GM20000 (cell line): ENCODE measurements at regions not wholly inside any gene's neighbourhood (a gene's known extent, or its start where the extent isn't known, plus 50 kb on each side); places are given as distances from the start of the nearest gene placed in this dataset.
"Not testable (repeated sequence)": the region's sequence is repeated elsewhere in the genome, so short reads cannot be mapped to it uniquely, and the experiment has no call there.

Source experiments
- DNase-seq: peaks from one replicate; pipeline ENCODE4 v3.0.0; 2012; ENCODE audit warnings: low spot score
- TF ChIP-seq, protein P1 (sequence below): IDR thresholded peaks from 2 replicates; pipeline ENCODE4 v1.5.1; 2012; ENCODE audit warnings: mild to moderate bottlenecking, control low read depth; ENCODE audit errors: extremely low read depth, missing control alignments

DNA sequence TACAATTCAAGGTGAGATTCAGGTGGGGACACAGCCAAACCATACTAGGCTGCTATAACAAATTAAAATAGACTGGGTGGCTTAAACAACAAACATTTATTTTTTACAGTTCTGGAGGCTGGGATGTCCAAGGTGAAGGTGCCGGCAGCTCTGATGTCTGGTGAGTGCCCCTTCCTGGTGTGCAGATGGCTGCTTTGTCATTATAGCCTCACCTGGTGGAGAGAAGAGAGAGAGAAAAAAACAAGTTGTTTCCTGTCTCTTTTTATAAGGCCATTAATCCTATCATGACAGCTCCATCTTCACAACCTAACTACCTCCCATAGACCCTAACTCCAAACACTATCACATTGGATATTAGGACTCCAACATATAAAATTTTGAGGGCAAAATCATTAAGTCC lies 279.7 kb downstream of the ZIC1 start:
- no peak for DNase-seq
- TF ChIP-seq, protein P1, sequence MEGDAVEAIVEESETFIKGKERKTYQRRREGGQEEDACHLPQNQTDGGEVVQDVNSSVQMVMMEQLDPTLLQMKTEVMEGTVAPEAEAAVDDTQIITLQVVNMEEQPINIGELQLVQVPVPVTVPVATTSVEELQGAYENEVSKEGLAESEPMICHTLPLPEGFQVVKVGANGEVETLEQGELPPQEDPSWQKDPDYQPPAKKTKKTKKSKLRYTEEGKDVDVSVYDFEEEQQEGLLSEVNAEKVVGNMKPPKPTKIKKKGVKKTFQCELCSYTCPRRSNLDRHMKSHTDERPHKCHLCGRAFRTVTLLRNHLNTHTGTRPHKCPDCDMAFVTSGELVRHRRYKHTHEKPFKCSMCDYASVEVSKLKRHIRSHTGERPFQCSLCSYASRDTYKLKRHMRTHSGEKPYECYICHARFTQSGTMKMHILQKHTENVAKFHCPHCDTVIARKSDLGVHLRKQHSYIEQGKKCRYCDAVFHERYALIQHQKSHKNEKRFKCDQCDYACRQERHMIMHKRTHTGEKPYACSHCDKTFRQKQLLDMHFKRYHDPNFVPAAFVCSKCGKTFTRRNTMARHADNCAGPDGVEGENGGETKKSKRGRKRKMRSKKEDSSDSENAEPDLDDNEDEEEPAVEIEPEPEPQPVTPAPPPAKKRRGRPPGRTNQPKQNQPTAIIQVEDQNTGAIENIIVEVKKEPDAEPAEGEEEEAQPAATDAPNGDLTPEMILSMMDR: no peak

DNA sequence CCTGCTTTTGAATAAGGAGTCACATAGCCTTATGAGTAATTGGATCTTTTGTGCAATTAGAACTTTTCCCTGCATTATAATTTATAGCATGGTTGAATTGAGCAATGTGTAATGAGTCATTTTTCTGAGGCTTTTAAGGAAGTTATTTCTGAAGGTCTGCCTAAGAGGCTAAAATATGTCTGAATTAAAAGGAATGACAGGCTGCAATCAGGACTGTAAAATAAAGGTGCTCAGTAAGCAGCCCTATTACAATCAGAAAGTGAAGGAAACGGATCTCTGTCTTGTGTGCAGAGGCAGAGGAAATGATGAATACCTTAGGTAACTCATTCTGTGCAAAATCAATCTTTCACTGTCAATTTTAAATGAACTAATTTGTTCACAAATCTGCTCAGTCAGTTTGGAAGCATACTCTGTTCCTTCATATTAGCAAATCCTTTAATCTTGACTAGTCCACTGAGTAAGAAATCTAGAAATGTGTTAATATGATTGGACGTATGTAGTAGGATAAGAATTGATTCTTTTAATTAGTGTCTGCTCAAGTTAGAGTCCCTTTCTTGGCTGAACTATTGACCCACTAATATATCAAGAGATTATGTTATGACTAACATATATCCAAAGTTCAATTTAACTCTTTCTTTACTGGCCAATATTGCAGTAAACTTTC lies 290.1 kb downstream of the ZIC1 start:
- DNase-seq: no peak
- TF ChIP-seq, protein P1: no peak

DNA sequence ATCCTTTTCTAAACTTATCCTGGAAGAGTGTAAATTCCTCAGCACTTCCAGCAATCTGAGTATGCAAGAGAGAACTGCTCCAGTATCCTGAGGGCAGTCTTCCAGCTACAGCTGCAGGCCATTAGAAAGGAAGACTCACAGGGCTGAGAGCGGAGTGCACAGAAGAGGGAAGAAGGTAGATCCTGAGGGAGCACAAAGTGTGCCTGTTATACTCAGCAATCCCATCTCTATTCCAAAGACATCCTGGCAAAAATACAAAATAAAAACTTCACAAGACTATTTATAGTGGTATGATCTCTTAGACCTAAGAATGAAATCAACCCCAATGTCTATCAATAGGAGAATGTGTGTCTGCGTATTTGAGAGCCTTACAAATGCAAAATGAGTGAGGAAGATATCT lies 292.0 kb downstream of the ZIC1 start:
- TF ChIP-seq, protein P1: no peak
- DNase-seq: no peak

DNA sequence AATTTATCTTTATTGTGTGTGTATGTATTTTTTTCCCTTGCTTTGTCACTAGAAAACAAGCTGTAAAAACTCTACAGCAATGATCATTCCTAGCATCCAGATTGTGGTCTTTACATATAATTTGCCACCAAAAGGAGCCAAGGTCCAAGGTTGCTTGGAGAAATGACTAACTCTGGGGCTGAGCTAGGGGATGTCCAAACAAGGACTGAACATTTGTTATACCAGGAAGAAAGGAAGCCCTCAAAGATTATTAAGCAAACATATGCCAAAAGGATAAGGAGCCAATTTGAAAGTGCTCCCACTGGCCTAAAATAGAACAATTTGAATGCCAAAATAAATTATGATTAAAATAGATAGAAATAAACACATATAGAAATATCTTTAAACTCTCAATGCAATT lies 293.3 kb downstream of the ZIC1 start:
- TF ChIP-seq, protein P1: no peak
- DNase-seq: no peak

DNA sequence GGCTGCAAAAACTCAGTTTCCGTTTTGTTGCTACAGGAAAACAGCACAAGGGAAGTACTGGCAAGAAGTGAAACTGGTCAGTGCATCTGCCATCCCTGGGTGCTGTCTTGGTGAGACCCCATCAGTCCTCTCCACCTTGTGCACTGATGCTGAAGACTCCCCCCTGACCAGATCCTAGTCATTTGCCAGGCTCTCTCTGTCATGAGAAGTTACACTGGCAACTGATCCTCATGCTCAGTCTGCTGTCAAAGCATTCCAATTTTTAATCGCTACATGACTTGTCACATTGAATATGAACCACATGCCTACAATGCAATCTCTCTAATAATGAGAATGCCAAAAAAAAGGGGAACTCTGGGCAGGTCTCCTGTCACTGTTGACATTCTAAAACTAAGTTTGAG lies 296.5 kb downstream of the ZIC1 start:
- TF ChIP-seq, protein P1: no peak
- no peak for DNase-seq

DNA sequence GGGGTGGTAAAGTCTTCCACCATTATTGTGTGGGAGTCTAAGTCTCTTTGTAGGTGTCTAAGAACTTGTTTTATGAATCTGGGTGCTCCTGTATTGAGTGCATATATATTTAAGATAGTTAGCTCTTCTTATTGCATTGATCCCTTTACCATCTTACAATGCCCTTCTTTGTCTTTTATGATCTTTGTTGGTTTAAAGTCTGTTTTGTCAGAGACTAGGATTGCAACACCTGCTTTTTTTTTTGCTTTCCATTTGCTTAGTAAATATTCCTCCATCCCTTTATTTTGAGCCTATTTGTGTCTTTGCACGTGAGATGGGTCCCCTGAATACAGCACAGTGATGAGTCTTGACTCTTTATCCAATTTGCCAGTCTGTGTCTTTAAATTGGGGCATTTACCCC lies 301.6 kb downstream of the ZIC1 start:
- not testable (repeated sequence) for DNase-seq

DNA sequence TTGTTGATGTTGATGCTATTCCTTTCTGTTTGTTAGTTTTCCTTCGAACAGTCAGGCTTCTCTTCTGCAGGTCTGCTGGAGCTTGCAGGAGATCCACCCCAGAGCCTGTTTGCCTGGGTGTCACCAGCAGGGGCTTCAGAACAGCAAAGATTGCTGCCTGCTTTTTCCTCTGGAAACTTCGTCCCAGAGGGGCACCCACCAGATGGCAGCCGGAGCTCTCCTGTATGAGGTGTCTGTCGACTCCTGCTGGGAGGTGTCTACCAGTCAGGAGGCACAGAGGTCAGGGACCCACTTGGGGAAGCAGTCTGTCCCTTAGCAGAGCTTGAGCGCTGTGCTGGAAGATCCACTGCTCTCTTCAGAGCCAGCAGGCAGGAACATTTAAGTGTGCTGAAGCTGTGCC lies 303.2 kb downstream of the ZIC1 start:
- TF ChIP-seq, protein P1: no peak
- no peak for DNase-seq

DNA sequence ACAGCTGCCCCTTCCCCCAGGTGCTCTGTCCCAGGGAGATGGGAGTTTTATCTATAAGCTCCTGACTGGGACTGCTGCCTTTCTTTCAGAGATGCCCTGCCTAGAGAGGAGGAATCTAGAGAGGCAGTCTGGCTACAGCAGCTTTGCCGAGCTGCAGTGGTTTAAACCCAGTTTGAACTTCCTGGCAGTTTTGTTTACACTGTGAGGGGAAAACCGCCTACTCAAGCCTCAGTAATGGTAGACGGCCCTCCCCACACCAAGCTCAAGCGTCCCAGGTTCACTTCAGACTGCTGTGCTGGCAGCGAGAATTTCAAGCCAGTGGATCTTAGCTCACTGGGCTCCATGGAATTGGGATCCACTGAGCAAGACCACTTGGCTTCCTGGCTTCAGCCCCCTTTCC lies 303.6 kb downstream of the ZIC1 start:
- not testable (repeated sequence) for DNase-seq
